Prostate gland (tissue), 2 donors: ENCODE measurements at regions not wholly inside any gene's neighbourhood (a gene's known extent, or its start where the extent isn't known, plus 50 kb on each side); places are given as distances from the start of the nearest gene placed in this dataset.

Experiments used
- CTCF ChIP-seq, 4 experiments: fragments of 200-600 bp in 2 of 4; fragments of 450-650 bp in 2 of 4; sonication (generic) in 2 of 4; IDR thresholded peaks; 1 replicate in 3 of 4; 2 replicates in 1 of 4; pipeline ENCODE4 v1.5.1; 2016 to 2019; ENCODE audit warnings: antibody characterized with exemption in 4 of 4, mild to moderate bottlenecking in 2 of 4, moderate library complexity in 2 of 4
- POLR2A ChIP-seq: fragments of 450-650 bp; IDR thresholded peaks from one replicate; pipeline ENCODE4 v1.6.1; 2016; ENCODE audit warnings: antibody characterized with exemption, mild to moderate bottlenecking
- POLR2AphosphoS5 ChIP-seq: sonication (generic); formaldehyde crosslinking; IDR thresholded peaks from one replicate; pipeline ENCODE4 v1.6.1; 2017; ENCODE audit warnings: antibody characterized with exemption

- no peak for TF ChIP-seq POLR2A
- TF ChIP-seq POLR2AphosphoS5 = no peak
- no peak for TF ChIP-seq CTCF (IDR thresholded peaks at IDR 0.05)
Observed at GRCh38 chr6:85113934-85114580, 335.8 kb upstream of the NT5E start.
